ENCODE measurements at regions not wholly inside any gene's neighbourhood (a gene's known extent, or its start where the extent isn't known, plus 50 kb on each side); places are given as distances from the start of the nearest gene placed in this dataset.

- no peak for DNase-seq
Observed at GRCh38 chr1:87880764-87881163, 552.1 kb downstream of the LMO4 start.

GRCh38 chr1:87883906-87884305 is 555.2 kb downstream of the LMO4 start:
- DNase-seq, result no peak

- DNase-seq, result no peak
Observed at GRCh38 chr1:87884581-87884980, 555.9 kb downstream of the LMO4 start.

DNA sequence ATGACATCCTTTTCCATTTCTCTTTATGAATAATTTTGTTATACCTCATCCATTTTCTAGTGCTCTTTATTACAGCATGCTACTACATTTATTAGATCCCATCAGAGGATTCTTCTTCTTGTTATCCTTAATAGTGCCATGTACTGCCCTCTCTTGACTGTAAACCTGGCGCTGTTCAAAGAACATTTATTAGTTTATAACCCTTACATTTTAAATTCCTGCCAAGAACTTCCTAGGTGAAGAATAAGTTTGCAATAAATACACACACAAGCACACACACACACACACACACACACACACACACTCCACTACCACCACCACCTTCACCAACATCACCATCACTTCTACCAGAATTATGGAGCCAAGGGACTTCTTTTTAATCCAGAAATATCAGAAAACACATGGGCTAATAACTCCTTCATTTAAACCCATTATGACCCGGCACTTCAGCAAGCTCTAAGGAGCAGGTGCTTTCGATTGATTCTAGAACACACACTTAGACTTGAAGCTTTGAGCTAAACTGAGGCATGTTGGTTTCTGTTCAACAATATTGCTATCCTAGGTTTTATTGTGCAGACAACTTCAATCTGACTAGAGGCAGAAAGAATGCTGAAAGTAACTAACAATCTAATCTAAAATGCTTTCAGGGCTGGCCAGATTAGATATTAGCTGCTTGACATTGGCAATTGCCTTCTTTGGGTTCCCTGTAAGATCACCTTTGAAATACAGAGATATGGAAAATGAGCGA is 556.8 kb downstream of the LMO4 start:
- DNase-seq, result no peak

DNA sequence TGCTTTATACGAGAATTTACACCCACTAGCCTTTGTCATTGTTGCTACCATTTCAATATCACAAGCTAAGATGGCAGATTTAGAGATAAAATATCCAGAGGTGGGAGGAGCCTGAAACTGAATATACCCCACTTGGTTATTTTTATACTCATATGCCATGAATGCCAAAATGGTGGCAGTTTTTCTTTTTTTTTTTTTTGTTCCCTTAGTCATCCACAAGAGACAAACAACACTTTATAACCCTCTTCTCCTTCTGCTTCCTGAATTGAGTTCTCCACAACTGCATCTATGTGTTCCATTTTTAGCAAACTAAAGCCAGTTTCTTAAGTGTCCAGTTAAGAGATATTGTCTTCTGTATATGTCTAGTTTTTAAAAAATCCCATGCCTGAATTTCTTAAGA is 558.4 kb downstream of the LMO4 start:
- DNase-seq, result no peak

GRCh38 chr1:87888446-87888845 is 559.8 kb downstream of the LMO4 start:
- DNase-seq, result no peak

DNA sequence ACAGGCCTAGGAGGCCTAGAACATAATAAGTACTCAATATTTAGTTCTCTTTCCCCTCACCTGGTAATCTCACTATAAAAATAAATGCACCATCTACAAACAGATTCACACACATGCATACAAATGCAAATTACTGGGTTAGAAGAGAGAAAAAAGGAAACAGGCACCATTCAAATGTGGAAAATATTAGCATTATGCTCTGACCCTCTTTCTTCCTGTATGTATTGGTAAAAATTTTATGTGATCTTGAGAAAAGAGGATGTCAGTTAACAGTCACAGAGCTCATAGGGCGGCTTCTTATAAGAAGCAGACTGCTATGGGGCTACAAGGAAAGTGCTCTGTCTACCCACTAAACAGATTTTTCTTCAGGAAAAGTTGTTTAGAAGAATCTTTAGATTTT is 565.4 kb downstream of the LMO4 start:
- DNase-seq, result no peak

- DNase-seq, result no peak
Observed at GRCh38 chr1:87897481-87897880, 568.8 kb downstream of the LMO4 start.

DNA sequence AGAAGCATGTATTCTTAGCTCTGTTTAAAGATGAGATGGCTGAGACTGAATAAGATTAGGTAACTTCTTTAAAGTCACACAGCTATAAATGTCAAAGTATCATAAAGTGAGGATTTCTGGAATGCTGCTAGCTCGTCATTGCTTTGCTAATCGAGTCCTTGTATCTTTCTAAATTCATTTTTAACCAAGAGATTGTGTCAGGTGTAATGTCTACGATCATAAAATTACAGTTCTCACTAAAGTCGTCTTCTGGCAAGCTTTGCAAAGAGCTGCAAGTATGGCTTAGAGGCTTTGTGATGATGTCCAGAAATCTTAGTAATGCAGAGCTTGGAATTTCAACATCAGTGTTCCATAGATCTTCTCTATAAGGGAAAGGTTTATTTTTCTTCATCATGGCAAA is 569.8 kb downstream of the LMO4 start:
- DNase-seq, result no peak

DNA sequence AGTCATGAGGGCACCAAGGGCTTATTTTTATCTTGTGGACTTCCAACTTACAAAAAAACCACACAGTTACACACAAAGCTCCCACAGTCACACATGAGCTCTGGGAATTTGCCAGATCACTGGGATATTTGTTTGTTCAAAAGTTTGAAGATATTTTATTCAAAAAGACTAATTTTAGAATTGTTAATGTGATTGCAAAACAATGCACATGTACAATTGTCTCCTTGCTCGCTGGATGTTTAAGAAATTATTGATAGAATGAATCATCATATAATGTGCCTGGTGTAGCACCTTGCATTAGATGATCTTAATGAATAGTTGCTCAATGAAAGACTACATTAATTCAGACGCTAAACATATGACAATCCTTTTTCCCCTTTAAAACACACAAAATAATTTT is 570.3 kb downstream of the LMO4 start:
- no peak for DNase-seq

DNA sequence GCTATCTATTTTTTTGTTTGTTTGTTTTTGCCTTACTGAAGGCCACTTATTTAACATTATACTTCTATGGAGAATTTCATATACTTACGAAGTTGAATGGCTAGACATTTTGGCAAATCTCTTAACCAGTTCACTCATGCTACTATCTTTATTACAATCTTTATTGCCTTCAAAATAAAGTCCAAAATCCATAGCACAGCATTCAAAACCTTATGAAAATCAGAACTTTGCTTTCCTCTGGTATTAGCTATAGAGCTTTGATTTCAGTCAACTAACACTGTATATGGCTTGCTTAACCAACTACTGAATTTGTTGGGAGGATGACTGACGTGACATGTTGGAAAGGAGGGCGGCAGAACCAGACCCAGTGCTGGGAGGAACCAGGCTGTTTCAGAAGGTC is 571.1 kb downstream of the LMO4 start:
- no peak for DNase-seq

GRCh38 chr1:87902830-87903229 is 574.1 kb downstream of the LMO4 start:
- peak; percentile 53 for DNase-seq

GRCh38 chr1:87903242-87903641 is 574.6 kb downstream of the LMO4 start:
- DNase-seq, result no peak

GRCh38 chr1:87904651-87905050 is 576.0 kb downstream of the LMO4 start:
- no peak for DNase-seq

- no peak for DNase-seq
Observed at GRCh38 chr1:87905651-87906050, 577.0 kb downstream of the LMO4 start.

DNA sequence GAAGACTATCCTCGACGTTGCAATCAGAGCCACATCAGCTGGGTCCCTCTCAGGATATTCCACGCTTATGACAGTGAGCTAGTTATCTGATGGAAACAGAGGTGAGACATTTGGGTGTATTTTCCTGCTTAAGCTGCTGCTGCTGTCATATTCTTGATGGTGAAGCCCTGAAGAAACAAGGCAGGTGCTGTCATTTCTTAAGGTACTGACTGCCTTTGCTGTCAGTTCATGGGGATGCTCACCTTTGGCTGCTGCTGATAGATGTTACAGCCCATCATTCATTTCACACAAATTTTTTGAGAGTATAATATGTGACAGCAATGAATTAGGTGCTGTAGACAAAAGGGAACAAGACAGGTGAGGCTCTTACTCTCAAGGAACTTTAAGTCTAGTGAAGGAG is 577.4 kb downstream of the LMO4 start:
- DNase-seq, result no peak

DNA sequence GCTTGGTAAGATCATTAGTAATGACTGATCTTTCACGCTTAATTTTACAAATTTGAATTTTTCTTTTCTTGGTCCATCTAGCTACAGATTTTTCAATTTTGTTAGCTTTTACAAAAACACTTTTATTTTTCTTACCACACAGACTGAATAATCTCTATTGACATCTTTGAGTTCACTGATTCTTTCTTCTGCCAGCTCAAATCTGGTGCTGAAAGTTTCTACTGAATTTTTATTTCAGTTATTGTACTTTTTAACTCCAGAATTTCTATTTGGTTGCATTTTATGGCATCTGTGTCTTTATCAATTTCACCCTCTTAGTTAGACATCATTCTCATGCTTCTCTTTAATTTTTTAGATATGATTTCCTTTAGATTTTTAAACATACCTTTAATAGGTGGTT is 584.7 kb downstream of the LMO4 start:
- DNase-seq, result no peak

DNA sequence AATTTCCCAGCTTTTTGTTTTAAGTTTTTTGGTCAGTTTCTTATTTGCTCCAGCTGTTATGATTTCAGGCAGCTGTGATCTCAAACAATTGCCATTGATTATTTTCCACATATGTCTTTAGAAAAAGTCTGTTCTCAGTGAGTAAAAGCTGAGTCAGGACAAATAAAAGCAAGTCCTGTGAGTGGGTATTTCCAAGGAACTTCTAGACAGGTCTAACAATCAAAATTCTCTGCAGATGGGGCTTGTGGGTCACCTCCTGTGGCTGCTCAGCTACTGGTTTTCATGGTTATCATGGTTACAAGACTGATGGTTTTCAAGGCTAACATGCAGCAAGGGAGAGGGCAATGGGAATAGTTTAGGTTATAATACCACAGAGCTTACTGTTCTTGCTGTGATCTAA is 585.7 kb downstream of the LMO4 start:
- no peak for DNase-seq

DNA sequence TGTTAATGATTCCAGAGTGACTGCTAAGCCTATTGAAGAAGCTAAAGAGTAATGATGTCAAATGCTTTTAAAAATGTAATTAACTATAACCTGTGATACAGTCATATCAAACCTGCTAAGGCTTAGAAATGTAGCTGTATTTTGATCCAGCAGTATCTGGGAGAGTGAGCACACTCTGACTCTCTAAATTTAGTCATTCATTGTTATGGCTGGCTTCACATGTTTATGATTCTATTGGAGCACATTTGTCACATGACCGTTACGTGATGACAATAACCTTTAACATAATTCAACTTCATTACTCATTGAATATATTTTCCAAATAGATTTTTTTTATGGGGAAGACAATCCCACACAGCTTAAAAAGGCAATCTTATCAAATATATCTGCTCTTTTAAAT is 587.1 kb downstream of the LMO4 start:
- DNase-seq, result no peak

DNA sequence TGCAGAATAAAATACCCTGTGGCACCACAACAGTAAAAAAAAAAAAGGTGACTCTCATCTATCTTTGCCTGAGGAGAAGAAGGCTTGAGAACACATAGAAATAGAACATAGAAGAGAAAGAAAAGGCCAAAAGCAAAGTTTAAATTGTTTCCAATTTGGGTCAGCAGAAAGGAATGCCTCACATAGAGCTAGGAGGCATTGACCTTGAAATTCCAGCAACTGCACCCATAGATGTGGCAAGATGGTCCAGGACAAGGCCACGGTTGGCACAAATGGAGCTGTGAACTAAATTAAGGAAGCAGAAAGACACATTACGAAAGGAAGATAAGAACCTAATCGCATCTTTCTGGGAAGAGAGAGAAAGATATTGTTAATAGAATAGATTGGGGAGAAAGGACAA is 588.3 kb downstream of the LMO4 start:
- DNase-seq, result no peak

DNA sequence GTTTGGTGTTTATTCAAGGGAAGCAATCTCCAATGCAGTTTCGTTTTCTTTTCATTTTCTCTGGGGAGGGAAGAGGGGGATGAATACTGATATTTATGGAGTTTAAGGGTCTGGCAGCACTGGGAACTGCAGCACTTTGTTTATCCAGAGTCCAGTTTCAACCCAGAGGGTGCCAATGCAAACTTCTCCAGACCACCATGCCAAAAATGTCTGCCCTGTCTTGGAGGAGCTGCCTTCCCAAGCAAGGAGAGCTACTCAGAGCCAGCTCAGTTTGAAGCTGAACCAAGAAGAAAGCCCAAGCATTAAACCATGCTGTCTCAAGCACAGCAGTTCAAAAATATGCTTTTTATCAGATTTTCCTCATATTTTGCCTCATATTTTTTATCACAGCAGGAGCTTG is 589.7 kb downstream of the LMO4 start:
- DNase-seq, result no peak

- no peak for DNase-seq
Observed at GRCh38 chr1:87922885-87923284, 594.2 kb downstream of the LMO4 start.

GRCh38 chr1:87926131-87926830 is 597.6 kb downstream of the LMO4 start:
- no peak for DNase-seq

DNA sequence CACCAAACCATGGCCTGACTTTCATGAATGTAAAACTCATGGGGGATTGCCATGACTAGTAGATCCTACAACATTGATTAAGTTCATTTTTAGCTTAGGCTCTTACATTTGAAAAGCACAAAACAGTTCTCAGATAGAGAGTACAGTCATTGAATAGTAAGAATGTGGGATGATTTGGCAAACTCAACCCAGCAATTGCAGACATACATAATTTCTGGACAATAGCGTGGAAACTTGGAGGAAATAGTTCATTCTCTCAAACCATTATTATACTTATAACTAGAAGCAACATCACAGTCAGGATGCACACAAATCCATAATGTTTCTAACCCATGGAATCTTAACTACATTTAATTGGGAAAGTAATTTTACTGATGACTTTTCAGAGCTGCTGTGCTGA is 598.2 kb downstream of the LMO4 start:
- DNase-seq, result peak; percentile 4
